ENCODE measurements at regions not wholly inside any gene's neighbourhood (a gene's known extent, or its start where the extent isn't known, plus 50 kb on each side); places are given as distances from the start of the nearest gene placed in this dataset.

- H3K4me3 ChIP-seq: no peak overlapping the region
- no peaks in the 10 kb centered on the region for H3K36me3 ChIP-seq
- WGBS: 86% methylated on average over 3 of the region's 3 CpGs
- no peak for DNase-seq (ENCODE audit: low spot score in 2 of 2)
- H3K27me3 ChIP-seq: no peaks in the 10 kb centered on the region
- no peaks in the 10 kb centered on the region for H3K9me3 ChIP-seq
- TF ChIP-seq CTCF (IDR thresholded peaks at IDR 0.05) (no peak), POLR2AphosphoS5 (IDR thresholded peaks at IDR 0.05) (no peak), EP300 (IDR thresholded peaks at IDR 0.05) (no peak), POLR2A (IDR thresholded peaks at IDR 0.05) (no peak)
- H3K27ac ChIP-seq: no peak overlapping the region
- H3K4me1 ChIP-seq: no peaks in the 10 kb centered on the region
These were observed 114.1 kb upstream of the FIGN start for GRCh38 chr2:163849756-163850435.

- H3K9me3 ChIP-seq: no peaks in the 10 kb centered on the region
- no peak overlapping the region for H3K27ac ChIP-seq
- no peaks in the 10 kb centered on the region for H3K36me3 ChIP-seq
- H3K4me1 ChIP-seq: no peaks in the 10 kb centered on the region
- no peak for DNase-seq (ENCODE audit: low spot score in 2 of 2)
- TF ChIP-seq POLR2A (IDR thresholded peaks at IDR 0.05) (no peak), EP300 (IDR thresholded peaks at IDR 0.05) (no peak), CTCF (IDR thresholded peaks at IDR 0.05) (no peak), POLR2AphosphoS5 (IDR thresholded peaks at IDR 0.05) (no peak)
- H3K27me3 ChIP-seq: no peaks in the 10 kb centered on the region
- H3K4me3 ChIP-seq: no peak overlapping the region
These were observed 103.1 kb upstream of the FIGN start for GRCh38 chr2:163838890-163839289.

GRCh38 chr2:163836167-163836566 is 100.4 kb upstream of the FIGN start:
- no peaks in the 10 kb centered on the region for H3K36me3 ChIP-seq
- H3K27me3 ChIP-seq: no peaks in the 10 kb centered on the region
- no peak for DNase-seq (ENCODE audit: low spot score in 2 of 2)
- no peak overlapping the region for H3K4me3 ChIP-seq
- H3K27ac ChIP-seq: no peak overlapping the region
- no peaks in the 10 kb centered on the region for H3K9me3 ChIP-seq
- no peaks in the 10 kb centered on the region for H3K4me1 ChIP-seq
- TF ChIP-seq POLR2A (IDR thresholded peaks at IDR 0.05) (no peak), CTCF (IDR thresholded peaks at IDR 0.05) (no peak), POLR2AphosphoS5 (IDR thresholded peaks at IDR 0.05) (no peak), EP300 (IDR thresholded peaks at IDR 0.05) (no peak)

- no peak for DNase-seq (ENCODE audit: low spot score in 2 of 2)
- H3K9me3 ChIP-seq: no peaks in the 10 kb centered on the region
- no peak overlapping the region for H3K27ac ChIP-seq
- no peaks in the 10 kb centered on the region for H3K27me3 ChIP-seq
- H3K4me3 ChIP-seq: no peak overlapping the region
- no peaks in the 10 kb centered on the region for H3K4me1 ChIP-seq
- WGBS: 65% methylated on average over 1 of the region's 1 CpG
- no peaks in the 10 kb centered on the region for H3K36me3 ChIP-seq
- TF ChIP-seq CTCF (IDR thresholded peaks at IDR 0.05): no peak
- no peak for TF ChIP-seq EP300 (IDR thresholded peaks at IDR 0.05)
- TF ChIP-seq POLR2AphosphoS5 (IDR thresholded peaks at IDR 0.05): no peak
- TF ChIP-seq POLR2A (IDR thresholded peaks at IDR 0.05): no peak
These were observed 99.0 kb upstream of the FIGN start for GRCh38 chr2:163834841-163835240.

- Histone ChIP-seq H3K4me1 (no peaks in the 10 kb centered on the region), H3K27ac (no peak overlapping the region), H3K36me3 (no peaks in the 10 kb centered on the region), H3K4me3 (no peak overlapping the region), H3K27me3 (no peaks in the 10 kb centered on the region), H3K9me3 (no peaks in the 10 kb centered on the region)
- no peak for DNase-seq (ENCODE audit: low spot score in 2 of 2)
- no peak for TF ChIP-seq POLR2A (IDR thresholded peaks at IDR 0.05)
- TF ChIP-seq CTCF (IDR thresholded peaks at IDR 0.05): no peak
These were observed 98.4 kb upstream of the FIGN start for GRCh38 chr2:163834221-163834620.

Measured in suprapubic skin (tissue), 4 donors.